Midbrain (tissue), 1 donor: ENCODE measurements at regions not wholly inside any gene's neighbourhood (a gene's known extent, or its start where the extent isn't known, plus 50 kb on each side); places are given as distances from the start of the nearest gene placed in this dataset.

Source experiments
- DNase-seq: peaks from one replicate; lab custom pipeline; 2025; lab: John Stamatoyannopoulos, UW

DNA sequence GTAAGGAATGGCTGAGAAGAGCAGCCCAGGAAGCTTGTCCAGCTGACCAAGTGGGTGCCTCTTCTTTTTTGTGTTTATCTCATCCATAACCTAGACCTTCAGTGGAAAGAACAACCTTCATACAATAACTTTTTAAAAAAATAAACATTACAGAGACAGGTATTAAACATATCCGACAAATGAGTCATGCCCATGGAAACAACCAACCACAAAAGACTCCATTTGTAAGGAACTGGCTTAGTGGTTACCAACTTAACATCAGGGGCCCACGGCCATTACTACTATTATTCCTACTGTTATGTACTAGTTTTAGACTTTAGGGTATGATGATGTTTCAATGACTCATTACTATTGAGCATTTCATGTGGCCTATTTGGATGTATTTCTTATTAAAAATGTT lies 191.7 kb upstream of the SERP2 start:
- no peak for DNase-seq

DNA sequence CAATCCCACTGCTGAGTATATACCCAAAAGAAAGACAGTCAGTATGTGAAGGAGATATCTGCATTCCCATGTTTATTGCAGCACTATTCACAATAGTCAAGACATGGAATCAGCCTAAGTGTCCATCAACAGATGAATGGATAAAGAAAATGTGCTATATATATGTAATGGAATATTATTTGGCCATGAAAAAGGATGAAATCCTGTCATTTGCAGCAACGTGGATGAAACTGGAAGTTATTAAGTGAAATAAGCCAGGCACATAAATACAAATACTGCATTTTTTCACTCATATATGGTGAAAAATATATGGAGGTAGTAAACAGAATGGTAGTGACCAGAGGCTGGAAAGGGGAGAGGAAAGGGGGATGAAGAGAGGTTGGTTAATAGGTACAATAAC lies 188.9 kb upstream of the SERP2 start:
- DNase-seq: no peak

DNA sequence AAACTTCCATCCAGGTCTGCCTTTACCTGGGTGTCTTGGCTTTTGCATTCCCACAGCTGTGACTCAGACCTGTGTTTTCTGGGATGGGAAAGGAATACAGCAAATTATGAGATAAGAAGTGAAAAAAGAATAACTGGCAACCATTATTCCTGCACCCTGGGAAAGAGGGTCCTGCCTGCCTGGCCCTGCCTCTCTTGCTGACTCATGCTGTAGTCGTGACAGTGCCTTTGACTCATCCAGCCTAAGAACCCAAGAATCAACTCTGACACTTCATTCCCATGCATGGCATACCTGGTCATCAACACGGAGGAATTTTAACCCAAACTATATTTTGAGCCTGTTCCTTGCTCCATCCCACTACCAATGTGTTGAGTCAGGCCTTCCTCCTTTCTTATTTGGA lies 185.4 kb upstream of the SERP2 start:
- DNase-seq: no peak

DNA sequence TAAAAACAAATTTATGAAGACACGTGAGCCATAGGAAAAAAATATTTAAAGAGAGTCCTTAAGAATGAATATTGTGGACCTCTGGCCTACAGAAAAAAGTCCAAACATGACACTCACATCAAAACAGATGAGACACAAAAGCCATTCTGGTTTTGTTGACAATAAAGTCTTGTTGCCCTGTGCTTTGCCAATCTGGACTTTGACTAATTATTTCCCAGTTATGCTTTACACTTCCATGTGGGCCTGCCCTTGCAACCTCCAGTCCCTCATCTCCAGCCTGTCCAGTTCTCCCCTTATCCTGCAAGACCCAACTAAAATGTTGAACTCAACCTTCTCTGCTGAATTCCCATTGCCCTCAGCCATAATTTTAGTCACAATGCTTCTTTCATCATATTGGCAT lies 184.5 kb upstream of the SERP2 start:
- DNase-seq: no peak

DNA sequence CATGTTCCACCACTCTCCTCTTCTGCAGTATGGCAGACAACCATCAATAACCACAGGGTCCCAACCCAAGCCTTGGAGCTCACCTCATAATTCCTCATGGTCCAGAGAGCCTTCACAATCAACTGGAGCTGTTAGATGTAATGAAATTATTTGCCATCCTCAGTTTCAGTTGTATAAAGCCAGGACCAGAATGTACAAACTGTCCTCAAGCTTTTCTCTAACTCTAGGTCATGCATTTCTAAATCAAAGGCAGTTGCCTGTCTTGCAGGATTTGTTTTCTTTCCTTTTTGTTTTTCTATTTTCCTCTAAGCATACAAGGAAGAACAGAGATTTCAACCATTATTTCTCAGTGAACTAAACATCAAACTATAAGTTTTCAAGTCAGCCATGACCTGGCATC lies 182.5 kb upstream of the SERP2 start:
- DNase-seq: no peak

DNA sequence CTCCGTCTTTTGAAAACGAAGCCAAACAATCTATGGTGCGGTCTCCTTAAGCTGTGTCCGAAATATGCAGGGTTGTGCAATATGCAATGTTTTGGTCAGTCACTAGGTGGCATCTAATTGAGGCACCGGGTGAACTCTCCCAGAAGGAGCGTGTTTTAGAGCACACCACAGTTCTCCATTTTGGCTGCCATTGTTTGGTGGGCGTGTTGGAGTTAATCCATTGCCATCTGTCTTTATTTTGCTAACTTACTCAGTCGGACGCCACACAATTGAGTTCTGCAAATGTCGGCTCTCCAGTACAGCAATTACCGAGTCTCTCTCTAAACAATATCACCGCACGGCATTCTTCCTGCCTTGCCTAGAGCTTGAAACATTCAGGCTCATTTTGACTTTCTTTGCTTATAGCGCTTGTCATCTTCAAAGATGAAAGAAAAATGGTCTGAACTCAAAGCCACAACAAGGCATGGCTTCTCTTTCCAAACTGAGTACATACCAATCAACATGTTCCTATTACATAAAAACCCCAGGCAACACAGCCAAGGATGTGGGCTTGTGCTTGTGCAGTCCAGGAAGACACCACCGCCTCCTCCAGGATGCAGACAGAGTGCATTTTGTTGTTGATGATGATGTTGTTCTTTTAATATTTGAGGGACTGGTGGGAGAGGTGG lies 182.0 kb upstream of the SERP2 start:
- peak; percentile 80 for DNase-seq

DNA sequence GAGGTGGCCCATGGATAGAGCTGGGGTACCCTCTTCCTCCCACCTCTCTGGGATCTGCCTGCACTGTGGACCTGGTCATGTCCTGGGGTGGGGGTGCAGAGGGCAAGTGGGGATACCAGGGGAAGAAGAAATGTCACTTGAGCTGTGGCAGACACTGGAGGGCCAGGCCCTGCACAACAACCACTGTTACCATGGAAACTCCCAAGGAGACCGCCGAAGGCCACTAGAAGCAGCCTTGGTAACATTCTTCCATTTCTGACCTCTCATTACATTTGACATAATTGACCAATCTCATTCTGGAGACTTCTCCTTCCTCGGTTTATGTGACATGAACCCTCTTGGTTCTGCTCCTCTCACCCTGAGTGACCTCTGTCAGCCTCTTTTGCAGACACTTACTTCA lies 179.9 kb upstream of the SERP2 start:
- no peak for DNase-seq

DNA sequence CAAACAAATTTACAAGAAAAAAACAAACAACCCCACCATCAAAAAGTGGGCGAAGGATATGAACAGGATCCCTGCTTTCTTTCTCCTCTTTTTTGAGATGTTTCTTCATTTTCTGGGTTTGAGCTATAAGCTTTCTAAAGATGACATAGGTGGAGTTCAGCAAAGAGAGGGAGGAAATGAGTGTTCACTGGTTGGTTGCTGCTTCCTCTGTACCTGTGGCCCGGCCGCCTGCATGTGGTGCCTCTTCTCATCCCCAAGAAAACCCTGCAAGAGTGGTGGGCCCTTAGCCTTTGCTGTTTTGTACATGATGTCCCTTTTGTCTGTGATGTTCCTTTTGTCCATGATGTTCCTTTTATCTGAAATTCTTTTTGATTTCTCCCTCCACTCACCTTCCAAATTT lies 178.4 kb upstream of the SERP2 start:
- DNase-seq: no peak

DNA sequence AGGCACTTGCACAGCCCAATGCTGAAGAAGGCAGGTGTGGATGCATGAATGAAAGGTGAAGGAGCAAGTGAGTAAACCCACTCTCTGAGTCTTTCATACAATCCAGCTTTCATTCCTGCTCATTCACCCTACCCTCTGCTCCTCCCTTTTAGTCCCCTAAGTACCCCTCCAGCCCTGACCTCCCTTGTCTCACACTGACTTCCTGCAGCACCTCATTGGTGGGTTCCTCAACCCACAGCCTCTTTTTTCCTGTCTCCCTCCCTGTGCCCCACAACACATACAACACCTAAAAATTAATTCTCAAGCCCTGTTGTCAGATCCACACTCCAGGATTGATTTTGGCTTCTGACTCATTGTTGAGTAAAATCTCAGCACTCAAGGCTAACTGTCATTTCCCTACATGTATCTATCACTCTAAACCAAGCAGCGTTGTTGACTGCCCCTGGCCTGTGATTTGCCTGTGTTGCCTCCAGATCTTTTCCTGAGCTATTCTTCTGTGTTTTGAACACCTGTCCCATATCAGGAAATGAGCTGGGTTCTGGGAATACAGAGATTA lies 177.3 kb upstream of the SERP2 start:
- no peak for DNase-seq

DNA sequence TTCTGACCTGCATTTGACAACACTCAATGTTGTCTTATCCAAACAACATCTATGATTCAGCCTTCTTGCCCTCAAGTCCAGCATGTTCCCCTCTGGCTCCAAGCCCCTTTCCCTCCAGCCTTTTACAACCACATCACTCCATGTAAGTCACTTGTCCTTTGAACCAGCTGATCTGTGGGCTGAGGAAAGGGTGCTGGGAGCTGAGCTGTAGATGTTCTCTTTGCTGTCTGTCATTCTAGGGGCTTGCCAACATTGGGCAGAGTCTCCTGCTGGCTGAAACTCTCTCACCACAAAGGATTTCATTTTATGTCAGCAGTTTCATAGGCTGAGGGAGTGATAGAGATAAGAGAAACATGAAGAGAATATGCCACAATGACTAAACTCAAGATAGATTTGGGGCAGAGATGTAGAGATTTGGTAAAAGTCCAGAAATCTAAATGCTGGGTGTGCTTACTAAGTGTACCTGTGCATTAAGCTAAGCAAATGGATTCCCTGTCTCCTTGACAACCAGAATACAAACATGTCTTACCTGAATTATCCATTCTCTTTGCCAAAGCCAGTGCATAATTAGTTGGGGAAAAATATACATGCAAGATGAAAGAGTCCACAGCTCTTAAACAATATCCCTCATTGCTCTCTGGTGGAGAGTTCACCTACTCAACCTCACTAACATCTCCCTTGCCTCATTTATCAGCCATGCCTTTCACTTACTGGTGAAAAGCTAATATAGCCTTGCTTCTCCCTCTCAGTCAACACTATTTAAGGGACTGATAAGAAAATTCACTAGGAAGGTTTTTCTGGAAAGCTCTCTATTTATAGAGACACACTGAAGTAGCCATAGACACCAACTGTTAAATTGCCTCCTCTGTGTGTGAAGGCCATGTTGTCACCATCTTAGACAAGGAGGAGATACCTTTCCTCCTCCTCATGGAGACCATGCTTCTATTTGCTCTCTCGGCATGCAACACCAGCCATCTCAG lies 175.5 kb upstream of the SERP2 start:
- DNase-seq: no peak

DNA sequence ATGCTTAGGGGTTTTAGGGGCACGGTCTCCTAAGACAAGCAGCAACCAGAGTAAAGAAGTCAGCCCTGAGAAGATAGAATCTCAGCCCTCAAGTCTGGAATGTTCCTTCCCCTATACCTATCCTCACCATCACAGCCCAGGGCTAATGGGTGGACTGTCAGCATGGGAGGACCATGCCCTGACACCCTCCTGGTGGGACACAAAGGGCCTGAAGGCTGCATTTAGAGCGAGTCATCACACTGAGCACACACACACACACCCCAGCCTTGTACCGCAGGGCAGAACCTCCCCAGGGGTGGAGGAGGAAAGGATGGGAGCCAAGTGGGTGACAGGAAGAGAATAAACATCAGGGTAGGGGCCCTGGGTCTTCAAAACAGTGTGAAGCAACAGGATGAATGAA lies 174.8 kb upstream of the SERP2 start:
- no peak for DNase-seq

DNA sequence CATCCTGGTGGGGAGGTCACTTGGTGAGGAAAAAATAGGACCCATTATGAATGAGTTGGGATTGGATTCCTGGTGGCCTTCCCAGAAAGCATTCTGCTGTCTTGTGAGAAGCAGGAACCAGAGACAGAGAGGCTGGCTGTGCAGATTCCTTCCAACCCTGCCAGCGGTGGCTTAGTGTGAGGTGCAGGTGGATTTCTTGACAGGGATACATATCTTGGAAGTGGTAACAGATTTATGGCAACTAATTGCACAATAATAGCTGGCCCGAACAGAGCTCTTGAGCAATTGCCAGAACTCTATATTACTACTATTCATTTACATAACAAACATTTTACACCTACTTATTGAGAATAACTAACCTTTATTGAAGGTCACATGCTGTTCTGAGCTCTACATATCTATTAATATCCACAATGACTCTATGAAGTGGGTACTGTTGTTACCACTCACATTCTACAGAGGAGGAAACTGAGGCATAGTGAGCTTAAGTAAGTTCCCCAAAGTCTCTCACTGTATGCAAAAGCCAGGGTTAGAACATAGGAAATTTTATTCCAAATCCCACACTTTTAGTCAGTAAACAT lies 173.9 kb upstream of the SERP2 start:
- no peak for DNase-seq

DNA sequence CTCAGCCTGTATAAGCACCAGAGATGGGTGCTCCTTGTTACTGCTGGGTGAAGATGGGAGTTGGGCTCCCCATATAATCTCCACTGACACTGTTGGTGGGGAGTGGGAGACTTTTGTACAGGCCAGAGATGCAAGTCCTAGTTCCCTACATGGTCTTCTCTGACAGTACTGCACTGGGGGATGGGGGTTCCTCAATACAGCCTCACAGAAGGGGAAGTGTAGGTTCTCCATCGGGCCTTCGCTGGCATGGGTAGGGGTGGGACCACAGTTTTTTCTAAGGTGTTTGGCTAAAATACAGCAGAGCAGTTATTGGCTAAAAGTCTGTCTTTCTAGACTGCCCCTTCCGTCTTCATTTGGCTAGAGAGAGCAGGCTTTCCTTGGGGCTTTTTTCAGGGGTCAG lies 167.2 kb upstream of the SERP2 start:
- DNase-seq: no peak

DNA sequence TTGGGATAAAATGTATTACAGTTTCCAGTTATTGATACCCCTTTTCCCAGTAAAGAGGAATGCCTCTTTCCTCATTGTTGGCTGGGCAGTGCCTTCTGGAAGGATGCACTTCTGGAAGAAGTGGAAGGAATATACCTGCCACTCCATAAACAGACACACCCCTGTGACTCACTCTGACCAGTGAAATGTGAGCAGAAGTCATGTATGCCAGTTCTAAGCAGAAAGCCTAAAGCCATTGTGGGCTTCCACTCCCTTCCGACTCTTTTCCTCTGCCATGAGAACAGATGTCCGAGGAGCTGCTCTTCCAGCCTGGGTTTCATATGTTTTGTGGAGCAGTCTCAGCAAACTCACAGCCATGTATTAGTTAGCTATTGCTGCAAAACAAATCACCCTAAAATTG lies 166.1 kb upstream of the SERP2 start:
- DNase-seq: no peak

DNA sequence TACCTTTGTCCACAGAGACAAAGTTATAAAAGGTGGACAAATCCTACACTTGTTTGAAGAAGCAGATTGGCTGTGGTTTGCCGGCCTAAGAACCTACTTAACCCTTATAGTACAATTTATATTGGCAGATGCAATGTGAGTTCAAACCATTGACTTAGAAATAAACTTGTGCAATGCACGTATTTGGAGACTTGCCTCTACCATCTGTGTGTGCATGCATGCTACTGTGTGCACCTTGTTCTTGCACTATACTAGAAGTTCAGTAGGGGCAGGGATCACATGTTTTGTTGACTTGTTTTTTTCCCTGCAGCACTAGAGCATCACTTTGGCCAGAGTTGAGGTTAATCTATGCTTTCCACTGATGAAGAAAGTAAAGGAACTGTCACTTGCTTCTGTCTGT lies 163.1 kb upstream of the SERP2 start:
- DNase-seq: peak; percentile 51

DNA sequence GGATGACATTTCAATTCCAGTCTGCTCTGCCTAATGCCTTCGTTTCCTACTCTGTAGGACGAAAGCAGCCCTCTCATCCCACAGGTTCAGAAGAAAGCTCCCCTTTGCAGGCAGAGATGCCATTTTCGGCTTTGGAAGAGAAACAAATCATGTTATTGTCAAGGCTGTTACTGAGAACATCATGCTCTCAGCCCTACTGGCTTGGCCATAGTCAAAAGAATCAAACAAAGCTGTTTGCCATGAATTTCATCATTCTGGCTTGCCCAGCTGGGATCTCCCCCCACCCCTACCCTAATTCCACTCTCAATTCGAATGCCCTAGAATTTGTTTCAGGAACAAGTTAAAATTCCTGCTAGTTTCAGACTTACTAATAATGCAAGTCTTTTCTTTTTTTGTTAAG lies 162.3 kb upstream of the SERP2 start:
- peak; percentile 93 for DNase-seq

DNA sequence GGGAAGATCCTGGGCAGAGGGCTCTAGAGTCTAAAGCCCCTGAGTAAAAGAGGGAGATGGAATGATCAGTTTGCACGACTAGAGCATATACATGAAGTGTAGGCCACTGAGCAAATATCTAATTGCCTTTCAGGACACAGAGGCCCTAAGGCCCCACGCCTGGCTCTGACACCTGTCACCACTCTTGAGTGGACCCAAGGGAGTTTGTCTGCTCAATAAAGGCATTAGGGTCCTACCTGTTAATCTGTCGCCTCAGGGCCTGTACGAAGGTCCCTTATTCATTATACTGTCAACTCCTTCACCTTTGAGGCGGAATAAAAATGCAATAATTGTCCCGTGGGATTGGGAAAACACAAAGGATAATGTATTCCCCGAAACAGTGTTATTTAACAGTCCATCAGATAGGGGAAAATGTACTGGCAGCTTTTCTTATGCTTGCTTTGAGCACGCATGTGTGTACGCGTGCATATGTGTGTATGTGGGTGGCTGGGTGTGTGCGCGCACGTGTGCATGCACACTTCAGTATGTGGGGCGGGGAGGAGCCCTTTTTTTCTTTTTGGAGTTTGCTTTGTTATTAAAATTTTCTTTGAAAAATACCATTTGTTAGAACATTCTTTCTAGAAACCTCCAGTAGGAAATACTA lies 161.8 kb upstream of the SERP2 start:
- no peak for DNase-seq

DNA sequence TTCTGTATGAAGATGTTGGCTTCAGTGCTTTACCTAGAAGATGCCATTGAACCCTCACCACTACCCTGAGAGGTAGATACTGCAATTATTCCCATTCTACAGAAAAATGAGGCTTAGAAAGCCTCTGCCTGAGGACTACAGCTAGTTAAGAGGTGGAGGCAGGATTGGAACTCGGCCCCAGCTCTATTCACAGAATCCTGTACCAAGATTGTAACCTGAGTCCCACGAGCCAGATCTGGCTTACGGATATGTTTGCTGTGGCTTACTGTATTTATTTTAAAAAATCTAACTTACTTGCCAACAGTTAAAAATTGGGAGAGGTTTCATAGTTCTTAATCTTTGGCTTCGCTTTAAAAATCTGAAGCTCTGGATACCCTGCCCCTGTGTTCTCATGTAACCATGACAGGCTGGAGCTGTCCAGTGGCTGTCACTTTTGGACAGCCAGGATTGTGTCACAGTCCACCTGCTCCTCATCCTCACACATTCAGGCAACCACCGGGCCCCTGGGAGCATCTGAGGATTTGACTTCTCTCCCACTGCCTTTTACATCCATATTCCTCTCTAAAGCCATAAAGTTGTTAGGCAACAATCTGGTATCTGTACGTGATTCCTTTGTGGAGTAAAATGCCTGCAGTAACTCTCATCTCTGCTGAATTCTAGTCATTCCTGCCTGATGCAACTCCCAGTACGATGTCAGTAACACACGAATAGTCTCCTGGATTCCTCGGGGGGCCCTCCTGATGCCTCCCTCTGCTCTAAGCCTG lies 160.8 kb upstream of the SERP2 start:
- no peak for DNase-seq

DNA sequence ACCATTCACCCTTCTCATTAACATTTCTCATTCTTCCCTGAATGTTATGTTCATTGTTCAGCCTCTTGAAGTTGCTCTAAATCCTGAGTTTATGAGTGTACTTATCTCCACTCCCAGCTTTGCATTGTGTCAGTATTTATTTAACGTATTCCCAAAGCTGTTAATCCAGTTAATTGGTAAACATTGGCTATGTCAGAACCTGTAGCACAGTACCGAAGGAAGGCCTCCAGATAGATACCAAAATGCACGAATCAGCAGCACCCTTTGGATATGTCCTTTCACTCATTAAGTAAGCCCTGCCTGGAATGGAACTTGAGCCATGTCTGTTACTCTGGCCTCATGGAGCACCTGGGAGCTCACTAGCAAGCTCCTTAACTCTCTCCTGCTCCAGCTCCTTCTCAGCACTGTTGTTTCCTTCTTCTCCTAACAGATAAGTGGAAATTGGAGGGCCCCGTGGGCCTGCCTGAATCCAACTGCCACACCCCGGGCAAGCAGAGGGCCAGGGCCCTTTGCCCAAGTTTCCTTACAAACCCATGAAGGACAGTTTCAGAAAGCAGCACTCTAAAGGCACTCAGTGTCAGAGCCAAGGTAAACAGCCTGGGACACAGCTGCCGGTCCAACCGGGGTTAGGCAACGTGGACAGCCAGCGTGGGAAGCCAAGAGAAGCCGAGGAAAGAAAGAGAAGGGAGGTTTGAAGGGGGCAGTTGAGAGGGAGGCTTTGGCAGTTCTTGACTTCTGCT lies 155.0 kb upstream of the SERP2 start:
- peak; percentile 70 for DNase-seq
